ENCODE measurements at regions not wholly inside any gene's neighbourhood (a gene's known extent, or its start where the extent isn't known, plus 50 kb on each side); places are given as distances from the start of the nearest gene placed in this dataset.

DNA sequence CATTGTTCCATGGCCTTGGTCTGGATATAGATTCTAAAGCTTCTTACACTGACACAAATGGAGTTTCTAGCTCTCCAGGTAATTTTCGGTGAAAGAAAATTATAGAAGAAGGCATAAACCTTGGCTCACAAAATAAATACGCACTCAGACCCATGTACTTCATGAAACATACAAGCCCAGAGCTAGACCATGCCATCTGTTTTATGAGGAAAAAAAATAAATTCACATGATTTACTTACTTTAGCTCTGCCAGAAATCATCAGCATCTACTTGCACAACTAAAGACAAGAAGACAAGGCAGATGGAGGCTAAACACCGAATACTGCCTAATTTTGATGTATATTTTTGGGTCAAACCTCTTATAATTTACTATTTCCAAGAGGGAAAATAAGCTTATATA, 197.4 kb upstream of the KLF14 start:
- DNase-seq = no peak

DNA sequence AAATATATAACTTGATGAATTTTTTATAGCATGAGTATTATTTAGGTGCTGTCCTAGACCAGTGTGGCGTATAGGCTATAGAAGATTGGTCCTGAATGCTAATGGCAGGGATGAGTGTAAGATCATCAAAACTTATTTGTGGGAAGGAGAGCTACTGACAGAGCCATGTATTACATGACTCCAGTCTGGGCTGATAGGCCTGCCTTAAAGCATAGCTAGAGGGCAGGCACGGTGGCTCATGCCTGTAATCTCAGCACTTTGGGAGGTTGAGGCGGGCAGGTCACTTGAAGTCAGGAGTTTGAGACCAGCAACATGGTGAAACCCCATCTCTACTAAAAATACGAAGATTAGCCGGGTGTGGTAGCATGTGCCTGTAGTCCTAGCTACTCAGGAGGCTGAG, 198.1 kb upstream of the KLF14 start:
- no peak for DNase-seq

DNA sequence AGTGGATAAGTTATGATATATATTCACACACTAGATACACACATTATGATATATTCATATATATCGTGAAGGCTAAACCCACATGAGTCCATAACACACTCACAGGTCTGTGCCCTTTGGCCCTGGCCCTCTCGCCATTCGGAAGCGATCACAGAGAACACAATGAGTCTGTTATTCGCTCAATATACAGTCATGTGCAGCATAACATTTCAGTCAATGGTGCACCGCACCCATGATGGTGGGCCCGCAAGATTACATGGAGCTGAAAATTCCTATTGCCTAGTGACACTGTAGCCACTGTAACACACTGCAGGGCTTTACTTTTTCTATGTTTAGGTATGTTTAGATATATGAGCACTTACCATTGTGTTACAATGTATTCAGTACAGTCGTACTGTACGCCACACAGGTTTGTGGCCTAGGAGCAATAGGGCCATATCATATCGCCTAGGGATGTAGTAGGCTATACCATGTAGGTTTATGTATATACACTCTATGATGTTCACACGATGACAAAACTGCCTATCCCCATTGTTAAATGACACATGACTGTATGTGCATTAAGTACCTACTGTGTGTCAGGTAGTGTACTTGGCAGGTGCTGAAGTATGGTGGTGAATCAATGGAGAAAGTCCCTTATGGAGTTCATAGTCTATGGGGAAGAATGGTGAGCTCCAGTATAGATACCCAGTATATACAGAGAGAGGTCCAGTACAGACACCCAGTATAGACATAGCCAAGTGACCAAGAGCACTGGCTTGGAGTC, 198.8 kb upstream of the KLF14 start:
- no peak for DNase-seq

DNA sequence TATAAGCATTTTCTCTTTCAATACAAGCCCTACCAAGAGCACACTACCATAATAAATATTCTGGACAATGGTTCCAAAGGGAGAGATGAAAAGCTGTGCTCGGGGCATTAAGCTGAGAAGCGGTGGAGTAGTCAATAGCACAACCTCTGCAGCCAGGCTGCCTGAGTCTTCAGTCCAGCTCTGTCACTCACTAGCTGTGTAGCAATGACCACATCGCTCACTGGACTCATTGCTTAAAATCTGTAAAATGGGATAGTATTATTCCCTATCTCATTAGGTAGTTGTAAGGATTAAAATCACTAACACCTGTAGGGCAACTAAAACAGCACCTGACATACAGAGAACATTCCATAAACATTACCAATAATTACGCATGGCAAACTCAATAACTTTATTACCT, 199.9 kb upstream of the KLF14 start:
- no peak for DNase-seq

GRCh38 chr7:130935564-130936157, 201.7 kb upstream of the KLF14 start:
- DNase-seq = no peak

DNA sequence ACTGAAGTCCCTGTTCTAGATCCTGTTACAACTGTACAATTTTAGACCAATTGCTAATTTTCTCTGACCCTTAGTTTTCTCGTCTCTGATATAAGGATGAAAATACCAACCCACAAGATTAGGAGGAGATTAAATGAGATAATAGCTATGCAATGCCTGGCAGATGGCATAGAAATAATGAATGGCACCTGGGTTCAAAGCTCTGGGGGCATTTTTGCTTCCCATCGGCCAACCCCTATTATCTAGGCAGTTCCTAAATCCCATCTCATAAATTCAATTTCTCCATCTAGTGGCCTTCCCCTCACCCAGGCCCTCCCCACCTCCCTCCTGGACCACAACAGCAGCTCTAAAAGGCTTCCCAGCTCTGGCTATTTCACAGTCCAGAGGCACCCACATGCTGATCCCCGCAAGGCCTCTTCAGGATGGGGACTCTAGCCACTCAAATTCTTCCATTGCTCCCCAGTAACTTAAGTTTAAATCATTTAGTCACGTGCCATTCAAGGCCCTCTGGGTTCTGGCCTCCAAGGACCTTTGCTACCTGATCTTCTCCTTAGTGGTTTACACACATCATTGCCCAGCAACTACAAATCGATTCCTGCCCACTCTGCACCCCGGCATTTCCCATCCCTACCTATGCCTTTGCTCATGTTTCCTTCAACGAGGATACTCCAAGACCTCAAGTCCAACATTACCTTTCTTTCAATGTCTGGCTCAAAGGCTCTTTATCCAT, 202.4 kb upstream of the KLF14 start:
- DNase-seq = no peak

GRCh38 chr7:130937016-130937415, 203.0 kb upstream of the KLF14 start:
- no peak for DNase-seq

- DNase-seq = no peak
Measured at GRCh38 chr7:130937830-130938229, 203.8 kb upstream of the KLF14 start.

DNA sequence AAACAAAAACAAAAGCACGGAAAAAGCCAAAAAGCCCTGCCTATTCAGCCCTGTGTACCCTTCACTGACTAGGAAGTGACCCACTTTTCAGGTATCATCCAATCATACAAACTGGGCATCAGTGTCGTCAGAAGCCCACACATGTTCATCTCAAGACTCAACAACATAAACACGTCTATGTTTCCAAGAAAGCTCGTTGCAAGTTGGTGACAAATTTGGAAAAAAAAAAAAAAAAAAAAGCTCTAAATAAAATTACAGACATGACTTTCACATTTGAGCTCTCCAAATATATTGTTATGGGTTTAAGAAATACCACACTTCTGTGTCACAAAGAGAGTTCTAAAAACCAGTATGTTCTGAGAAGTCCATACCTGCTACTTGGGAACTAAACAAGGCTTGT, 204.7 kb upstream of the KLF14 start:
- peak; percentile 71 for DNase-seq

DNA sequence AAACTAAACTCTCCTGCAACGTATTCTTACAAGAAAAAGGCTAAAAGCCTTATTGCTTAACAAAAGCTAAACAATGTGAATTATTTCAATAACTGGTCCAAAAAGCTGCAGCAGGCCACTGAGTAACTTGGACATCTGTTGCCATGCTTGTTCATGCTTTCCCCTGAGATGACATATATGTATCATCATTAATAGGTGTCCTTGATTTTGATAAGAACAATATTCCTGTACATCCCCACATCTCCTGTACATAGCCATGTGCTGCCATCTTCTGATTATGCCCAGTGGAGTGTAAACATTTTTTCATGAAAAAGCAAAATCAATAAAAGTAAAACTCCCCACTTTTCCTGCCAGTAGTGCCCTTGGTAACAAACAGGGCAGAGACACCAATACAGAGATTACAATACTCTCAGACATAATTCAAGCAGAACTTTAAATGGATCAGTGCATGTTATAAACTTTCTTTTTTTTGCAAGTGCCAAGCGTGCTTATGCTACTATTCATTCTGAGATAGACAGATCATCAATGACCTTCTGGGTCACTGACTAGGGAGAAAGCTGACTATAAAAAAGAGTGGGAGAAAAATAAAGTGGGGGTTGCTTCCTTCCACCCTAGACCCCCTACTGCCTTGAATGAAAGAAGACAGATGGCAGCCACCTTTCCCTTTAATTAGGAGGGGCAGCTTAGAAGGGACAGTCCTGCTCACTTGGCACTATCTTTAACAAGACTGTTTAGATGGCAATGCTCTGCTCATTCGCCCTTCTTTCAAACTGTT, 205.5 kb upstream of the KLF14 start:
- no peak for DNase-seq

- DNase-seq = no peak
Measured at GRCh38 chr7:130940326-130940725, 206.3 kb upstream of the KLF14 start.

- DNase-seq = no peak
Measured at GRCh38 chr7:130940907-130941306, 206.9 kb upstream of the KLF14 start.

DNA sequence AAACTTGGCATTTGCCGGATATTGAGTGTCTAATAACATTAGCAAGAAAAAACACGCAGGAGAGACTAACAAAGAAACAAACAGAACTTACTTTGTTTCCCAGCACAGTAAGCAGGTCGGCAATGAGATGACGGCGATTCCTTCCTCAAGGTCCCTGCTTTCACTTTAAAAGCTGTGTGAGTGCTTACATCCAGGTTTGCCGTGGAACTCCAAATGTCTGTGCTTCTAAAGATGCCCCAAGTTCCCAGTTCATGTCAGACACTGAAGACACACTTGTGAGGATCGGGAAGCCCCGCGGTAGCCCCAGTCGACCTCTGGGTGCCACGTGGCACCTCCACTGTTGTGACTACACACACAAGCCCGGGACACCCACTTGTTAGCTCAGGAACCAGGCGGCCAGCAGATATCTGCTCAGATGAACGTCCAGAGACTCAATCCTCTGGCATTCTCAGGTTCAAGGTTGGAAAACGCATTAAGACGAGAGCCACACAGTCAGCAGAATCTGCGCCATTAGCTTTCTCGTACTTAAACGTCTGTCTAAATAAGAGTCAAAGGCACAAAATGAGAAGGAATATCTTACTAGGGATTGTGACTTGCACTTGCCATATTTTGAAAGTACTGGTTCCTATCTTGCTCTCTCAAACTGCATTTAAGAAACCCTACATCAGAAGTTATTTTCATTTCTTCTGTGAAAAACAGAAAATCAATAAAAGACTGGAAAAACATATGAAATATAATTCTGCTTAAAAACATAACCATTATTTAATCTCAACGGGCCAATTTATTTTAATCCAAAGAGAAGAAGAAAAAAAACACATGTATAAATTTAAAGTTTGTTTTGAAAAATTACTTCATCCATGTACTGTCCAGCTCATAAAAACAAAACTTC, 207.6 kb upstream of the KLF14 start:
- peak; percentile 73 for DNase-seq

- peak; percentile 61 for DNase-seq
Measured at GRCh38 chr7:130942211-130942964, 208.4 kb upstream of the KLF14 start.

DNA sequence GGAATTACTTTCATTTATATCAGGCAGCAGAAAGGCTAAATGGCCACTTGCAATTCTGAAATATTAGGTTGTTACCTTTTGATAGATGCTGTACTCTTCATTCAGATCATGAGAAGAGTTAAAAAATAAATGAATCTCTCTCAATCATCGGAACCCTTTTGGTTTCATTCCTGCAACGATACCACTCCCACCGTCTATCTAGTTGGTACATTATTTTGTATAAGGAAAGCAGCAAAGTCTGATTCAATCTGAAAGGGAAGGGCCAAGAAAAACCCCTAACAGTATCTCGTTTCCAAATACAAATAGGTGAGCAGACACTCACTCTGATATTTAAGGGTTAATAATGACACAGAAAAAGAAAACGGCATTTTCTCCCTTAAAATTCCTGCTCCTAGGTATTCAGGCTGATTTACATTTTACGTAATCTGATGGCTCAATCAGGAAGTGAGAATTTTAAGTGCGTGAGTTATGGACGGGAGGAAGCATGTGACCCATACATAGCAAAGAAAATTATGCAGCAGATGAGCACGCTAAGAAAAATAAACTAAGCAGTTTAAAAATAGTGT, 209.4 kb upstream of the KLF14 start:
- peak; percentile 20 for DNase-seq

DNA sequence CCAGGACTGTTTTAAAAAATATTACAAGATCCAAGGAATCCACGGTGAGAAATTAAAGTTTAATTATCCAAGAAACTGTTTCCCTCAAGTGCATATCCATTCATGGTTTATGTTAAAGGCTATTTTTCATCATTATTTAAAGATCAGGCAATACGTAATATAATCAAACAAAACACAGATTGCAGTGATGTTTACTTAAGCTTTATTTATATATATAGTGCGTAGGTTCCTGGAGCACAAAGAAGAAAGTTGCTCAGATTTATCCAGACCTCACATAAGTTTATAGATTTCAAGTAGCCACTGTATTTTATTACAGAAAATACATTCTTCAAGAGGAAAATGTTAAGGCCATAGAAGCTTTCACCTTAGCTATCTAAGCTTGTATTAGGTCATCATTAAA, 210.0 kb upstream of the KLF14 start:
- DNase-seq = no peak

DNA sequence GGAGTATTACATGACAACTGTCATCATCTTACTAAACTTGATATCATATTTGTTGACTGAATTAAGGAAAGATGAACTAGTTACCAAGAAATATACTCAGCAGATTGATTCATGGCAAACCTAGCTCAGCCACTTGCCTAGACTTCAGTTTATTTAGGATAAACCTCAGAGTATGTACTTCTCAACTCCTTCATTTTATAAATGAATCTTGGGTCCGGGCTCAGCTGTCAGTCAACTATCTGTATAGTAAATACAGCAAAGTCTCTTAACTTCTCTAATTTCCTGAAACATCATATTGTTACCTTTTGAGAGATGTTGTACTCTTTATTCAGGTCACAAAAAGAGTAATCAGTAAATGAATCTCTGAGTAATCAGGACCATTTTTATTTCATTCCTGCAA, 211.0 kb upstream of the KLF14 start:
- DNase-seq = no peak

DNA sequence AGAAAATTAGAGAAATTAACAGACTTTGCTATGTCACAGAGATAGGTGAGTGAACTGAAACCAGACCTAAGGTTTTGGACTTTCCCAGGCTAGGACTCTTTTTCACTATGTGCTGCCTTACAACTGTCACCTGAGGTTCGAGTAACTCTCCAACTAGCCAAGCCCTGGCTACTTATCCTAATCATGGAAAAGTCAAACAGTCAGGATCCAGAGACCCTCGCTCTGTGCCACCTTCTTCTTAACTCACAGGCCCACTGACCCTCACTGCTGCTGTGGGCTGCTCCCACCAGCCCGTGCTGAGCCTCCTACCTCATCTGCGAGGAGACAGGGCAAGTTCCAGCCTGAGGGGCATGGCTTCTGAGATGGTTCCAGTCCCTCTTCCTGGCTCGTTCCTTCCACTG, 211.4 kb upstream of the KLF14 start:
- DNase-seq = no peak

DNA sequence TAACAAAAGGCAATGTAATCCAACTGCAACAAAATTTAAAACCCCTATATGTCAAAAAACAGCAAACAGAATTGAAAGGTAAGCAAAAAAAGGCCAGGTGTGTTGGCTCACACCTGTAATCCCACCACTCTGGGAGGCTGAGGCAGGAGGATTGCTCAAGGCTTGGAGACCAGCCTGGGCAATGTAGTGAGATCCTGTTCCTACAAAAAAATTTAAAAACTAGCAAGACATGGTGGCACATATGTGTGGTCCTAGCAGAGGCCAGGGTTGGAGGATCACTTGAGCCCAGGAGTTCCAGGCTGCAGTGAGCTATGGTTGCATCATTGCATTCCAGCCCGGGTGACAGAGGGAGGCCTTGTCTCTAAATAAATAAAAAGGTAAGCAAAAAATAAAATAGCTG, 212.1 kb upstream of the KLF14 start:
- DNase-seq = no peak

GRCh38 chr7:130947792-130948580, 214.0 kb upstream of the KLF14 start:
- DNase-seq = no peak

Measured in CD4-positive, alpha-beta T cell treated with Interferon gamma for 1 hour (primary cell).